Occipital lobe (tissue), 2 donors: ENCODE measurements at regions not wholly inside any gene's neighbourhood (a gene's known extent, or its start where the extent isn't known, plus 50 kb on each side); places are given as distances from the start of the nearest gene placed in this dataset. TPM values are rescaled to one million over a fixed set of nuclear protein-coding genes. Genes with fewer than 3 reads are reported as not detected.

Source experiments
- DNase-seq: peaks from one replicate; lab custom pipeline; 2025; lab: John Stamatoyannopoulos, UW
- small RNA-seq: library from RNA; depleted of rRNA; stranded (forward); fragments of <200 nt; gene quantifications from one replicate; pipeline ENCODE3, GENCODE V24; 2014

GRCh38 chr12:128138125-128138524, 128.8 kb upstream of the TMEM132C start:
- DNase-seq = no peak

- no peak for DNase-seq
Observed at GRCh38 chr12:128140551-128140950, 126.4 kb upstream of the TMEM132C start.

GRCh38 chr12:128150961-128151360, 116.0 kb upstream of the TMEM132C start:
- no peak for DNase-seq

- DNase-seq = no peak
Observed at GRCh38 chr12:128155571-128155970, 111.4 kb upstream of the TMEM132C start.

- DNase-seq = no peak
Observed at GRCh38 chr12:128163086-128163485, 103.9 kb upstream of the TMEM132C start.

- DNase-seq = no peak
Observed at GRCh38 chr12:128164533-128164932, 102.4 kb upstream of the TMEM132C start.

GRCh38 chr12:128165387-128165786, 101.6 kb upstream of the TMEM132C start:
- no peak for DNase-seq

- no peak for DNase-seq
Observed at GRCh38 chr12:128168273-128168672, 98.7 kb upstream of the TMEM132C start.

GRCh38 chr12:128170181-128170580, 96.8 kb upstream of the TMEM132C start:
- DNase-seq = no peak

- no peak for DNase-seq
Observed at GRCh38 chr12:128178565-128178964, 88.4 kb upstream of the TMEM132C start.

GRCh38 chr12:128178966-128179365, 88.0 kb upstream of the TMEM132C start:
- no peak for DNase-seq

GRCh38 chr12:128180166-128180565, 86.8 kb upstream of the TMEM132C start:
- no peak for DNase-seq

GRCh38 chr12:128190052-128190451, 76.9 kb upstream of the TMEM132C start:
- DNase-seq = no peak

GRCh38 chr12:128190614-128191013, 76.4 kb upstream of the TMEM132C start:
- peak; percentile 5 for DNase-seq

- no peak for DNase-seq
Observed at GRCh38 chr12:128191380-128191779, 75.6 kb upstream of the TMEM132C start.

GRCh38 chr12:128204711-128205110, 62.3 kb upstream of the TMEM132C start:
- no peak for DNase-seq

GRCh38 chr12:128205145-128205544, 61.8 kb upstream of the TMEM132C start:
- DNase-seq = no peak

- no peak for DNase-seq
Observed at GRCh38 chr12:128205758-128206157, 61.2 kb upstream of the TMEM132C start.

Small RNAs in the stretch of these regions (small RNA-seq; reads per million reads assigned to genes)
- not detected for gene AC006065.2
- not detected for gene AC073913.2
- not detected for gene HSPE1P20
- not detected for gene RF00019
- gene RNU1-104P = not detected
